ENCODE measurements at regions not wholly inside any gene's neighbourhood (a gene's known extent, or its start where the extent isn't known, plus 50 kb on each side); places are given as distances from the start of the nearest gene placed in this dataset.

DNA sequence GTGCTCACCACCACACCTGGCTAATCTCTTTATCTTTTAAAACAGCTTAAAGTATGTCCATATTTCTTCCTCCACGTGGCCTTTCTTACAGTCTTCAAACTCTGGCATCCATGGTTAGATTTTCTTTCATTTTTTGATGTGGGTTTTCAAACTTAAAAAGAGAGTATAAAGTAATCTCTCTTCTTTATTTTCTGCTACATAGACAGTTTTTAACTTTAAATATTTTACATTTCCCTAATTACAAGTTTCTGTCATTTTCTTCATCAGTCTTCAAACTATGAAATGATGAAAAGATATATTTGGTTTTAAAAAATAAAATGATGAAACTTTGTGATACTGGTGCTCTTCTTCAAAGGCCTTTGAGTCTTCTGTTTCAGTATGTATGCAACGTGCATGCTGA is 143.5 kb upstream of the ESRRG start:
- no peak overlapping the region for H3K27ac Mint-ChIP-seq
- no peaks in the 10 kb centered on the region for H3K27me3 Mint-ChIP-seq (ENCODE audit: low read depth)
- H3K9me3 Mint-ChIP-seq, result no peaks in the 10 kb centered on the region
- H3K4me1 Mint-ChIP-seq (ENCODE audit: low read depth), result no peaks in the 10 kb centered on the region
- H3K4me3 Mint-ChIP-seq, result no peak overlapping the region
- H3K36me3 Mint-ChIP-seq (ENCODE audit: low read depth), result no peaks in the 10 kb centered on the region

DNA sequence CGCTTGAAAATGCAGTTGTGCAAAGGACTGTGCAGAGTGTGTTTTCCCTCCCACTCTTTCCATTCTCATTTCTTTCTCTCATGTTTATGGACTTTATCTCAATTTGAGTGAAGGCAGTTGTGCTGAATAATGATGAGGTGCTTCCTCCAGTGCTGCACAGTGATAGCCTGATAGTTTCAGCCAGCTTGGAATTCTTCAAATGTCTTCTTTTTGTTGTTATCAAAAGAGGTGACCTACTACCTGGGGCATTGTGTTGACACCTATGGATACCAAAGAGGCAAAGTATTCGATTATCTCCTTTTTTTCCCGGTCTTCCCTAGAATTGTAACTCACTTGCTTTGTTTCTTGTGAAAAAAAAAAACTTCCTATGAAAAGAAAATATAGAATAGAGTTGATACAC is 132.6 kb upstream of the ESRRG start:
- Mint-ChIP-seq H3K4me1 (ENCODE audit: low read depth) (no peaks in the 10 kb centered on the region), H3K4me3 (no peak overlapping the region), H3K36me3 (ENCODE audit: low read depth) (no peaks in the 10 kb centered on the region), H3K27me3 (ENCODE audit: low read depth) (no peaks in the 10 kb centered on the region), H3K27ac (no peak overlapping the region), H3K9me3 (no peaks in the 10 kb centered on the region)

DNA sequence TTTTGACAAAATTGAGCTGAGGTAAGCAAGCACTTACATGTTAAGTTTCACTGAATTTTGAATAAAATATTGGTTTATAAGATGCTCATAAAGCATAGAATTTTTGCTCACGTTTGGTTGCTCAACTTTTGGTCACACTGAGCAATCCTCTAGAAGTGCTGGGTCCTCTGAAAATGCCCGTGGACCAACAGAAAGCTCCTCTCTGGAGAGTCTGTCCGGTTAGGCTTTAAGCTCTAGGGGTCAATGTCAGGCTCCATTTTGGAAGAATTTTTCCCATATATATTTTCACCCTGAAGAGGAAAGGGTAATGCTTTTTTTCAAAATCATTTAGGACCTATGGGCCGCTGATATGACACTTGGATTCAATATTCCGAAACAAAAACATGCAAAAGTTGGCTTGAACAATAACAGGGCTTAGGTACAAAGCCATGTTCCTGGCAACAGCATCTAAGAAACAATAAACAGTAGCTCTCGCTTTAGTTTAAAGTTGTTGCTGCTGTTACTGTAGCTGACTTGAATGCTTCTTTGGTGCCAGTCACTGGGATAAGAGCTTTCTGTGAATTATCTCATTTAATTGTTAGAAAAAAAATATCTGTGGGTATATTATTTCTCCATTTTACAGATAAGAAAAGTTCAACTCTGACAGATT is 131.7 kb upstream of the ESRRG start:
- no peaks in the 10 kb centered on the region for H3K27me3 Mint-ChIP-seq (ENCODE audit: low read depth)
- no peak overlapping the region for H3K4me3 Mint-ChIP-seq
- H3K27ac Mint-ChIP-seq, result no peak overlapping the region
- no peaks in the 10 kb centered on the region for H3K9me3 Mint-ChIP-seq
- H3K4me1 Mint-ChIP-seq (ENCODE audit: low read depth), result no peaks in the 10 kb centered on the region
- no peaks in the 10 kb centered on the region for H3K36me3 Mint-ChIP-seq (ENCODE audit: low read depth)

DNA sequence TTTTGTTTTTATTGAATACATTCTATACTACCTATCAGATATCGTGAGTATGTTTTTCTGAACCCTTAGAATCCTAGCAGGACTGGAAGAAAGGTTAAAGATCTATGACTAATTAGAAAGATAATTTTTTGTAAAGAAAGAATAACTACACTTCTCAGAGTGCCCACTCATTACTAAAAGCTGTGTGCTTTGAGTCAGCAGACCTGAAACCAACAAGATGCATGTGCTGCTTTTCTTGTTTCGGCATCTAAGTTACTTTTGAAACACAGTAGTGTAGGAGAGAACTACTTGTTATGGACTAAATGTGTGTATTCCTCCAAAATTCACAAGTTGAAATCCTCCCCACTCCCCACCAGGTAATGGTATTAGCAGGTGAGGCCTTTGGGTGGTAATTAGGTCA is 127.8 kb upstream of the ESRRG start:
- Mint-ChIP-seq H3K27me3 (ENCODE audit: low read depth) (no peaks in the 10 kb centered on the region), H3K4me3 (no peak overlapping the region), H3K36me3 (ENCODE audit: low read depth) (no peaks in the 10 kb centered on the region), H3K4me1 (ENCODE audit: low read depth) (no peaks in the 10 kb centered on the region), H3K27ac (no peak overlapping the region), H3K9me3 (no peaks in the 10 kb centered on the region)

DNA sequence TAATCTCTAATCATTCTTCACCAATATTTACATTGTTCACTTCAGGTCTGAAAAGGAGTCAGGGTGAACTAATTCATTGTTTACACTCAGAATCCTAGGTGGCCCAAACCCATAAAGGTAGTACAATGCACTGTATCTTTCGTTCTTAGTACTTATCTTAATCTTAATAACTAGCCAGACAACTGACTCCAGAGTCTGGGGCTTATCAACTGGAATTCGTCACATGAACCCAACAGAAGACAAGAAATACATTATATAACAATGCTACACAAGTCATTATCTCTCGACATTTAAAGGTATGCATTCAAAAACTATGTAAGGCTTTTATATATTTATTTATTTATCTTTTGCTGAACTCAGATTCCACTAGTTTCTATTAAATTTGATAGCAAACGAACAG is 125.9 kb upstream of the ESRRG start:
- Mint-ChIP-seq H3K27me3 (ENCODE audit: low read depth) (no peaks in the 10 kb centered on the region), H3K36me3 (ENCODE audit: low read depth) (no peaks in the 10 kb centered on the region), H3K9me3 (no peaks in the 10 kb centered on the region), H3K27ac (no peak overlapping the region), H3K4me3 (no peak overlapping the region), H3K4me1 (ENCODE audit: low read depth) (no peaks in the 10 kb centered on the region)

DNA sequence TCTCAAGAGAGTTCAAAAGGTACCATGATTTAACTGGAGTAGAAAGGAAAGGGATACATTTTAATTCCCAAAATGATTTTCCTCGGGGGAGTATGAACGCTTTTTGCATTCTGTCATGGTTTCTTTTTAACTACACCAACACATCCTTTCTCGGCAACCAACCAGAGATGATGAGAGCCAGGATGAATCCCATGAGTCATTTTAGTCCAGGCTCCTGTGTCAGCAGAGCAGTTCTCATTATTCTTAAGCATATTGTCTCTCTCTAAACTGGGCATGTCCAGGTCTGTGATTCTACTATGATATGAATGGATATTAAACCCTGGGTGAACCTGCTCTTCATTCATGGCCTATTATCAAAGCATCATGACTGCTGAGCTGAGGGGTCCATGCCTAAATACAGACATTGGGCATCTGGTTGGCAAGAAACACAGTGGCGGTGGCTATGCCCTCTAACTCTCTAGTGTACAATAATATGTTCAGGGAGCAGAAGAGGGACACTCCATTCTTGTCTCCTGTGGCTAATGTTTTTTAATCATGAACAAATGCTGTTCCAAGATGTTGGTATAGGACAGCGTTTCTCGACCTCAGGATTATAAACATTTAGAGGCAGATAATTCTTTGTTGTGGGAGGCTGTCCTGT is 124.3 kb upstream of the ESRRG start:
- Mint-ChIP-seq H3K9me3 (no peaks in the 10 kb centered on the region), H3K4me1 (ENCODE audit: low read depth) (no peaks in the 10 kb centered on the region), H3K36me3 (ENCODE audit: low read depth) (no peaks in the 10 kb centered on the region), H3K4me3 (no peak overlapping the region), H3K27me3 (ENCODE audit: low read depth) (no peaks in the 10 kb centered on the region), H3K27ac (no peak overlapping the region)

DNA sequence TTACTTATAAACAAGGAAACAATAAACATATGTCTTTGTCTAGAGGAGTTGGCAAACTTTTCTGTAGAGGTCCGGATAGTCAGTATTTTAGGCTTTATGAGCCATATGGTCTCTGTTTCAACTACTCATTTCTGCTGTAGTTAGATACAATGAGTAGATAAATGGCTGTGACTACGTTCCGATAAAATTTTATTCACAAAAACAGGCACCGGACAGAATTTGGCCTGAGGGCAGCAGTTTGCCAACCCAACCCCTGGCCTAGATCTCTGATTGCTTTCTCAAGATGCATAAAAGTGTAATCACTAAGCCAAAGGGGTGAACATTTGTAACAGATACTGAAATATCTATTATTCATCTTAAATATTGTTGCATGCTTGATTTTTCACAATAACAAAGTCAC is 123.1 kb upstream of the ESRRG start:
- Mint-ChIP-seq H3K27ac (no peak overlapping the region), H3K4me1 (ENCODE audit: low read depth) (no peaks in the 10 kb centered on the region), H3K9me3 (no peaks in the 10 kb centered on the region), H3K27me3 (ENCODE audit: low read depth) (no peaks in the 10 kb centered on the region), H3K4me3 (no peak overlapping the region), H3K36me3 (ENCODE audit: low read depth) (no peaks in the 10 kb centered on the region)

DNA sequence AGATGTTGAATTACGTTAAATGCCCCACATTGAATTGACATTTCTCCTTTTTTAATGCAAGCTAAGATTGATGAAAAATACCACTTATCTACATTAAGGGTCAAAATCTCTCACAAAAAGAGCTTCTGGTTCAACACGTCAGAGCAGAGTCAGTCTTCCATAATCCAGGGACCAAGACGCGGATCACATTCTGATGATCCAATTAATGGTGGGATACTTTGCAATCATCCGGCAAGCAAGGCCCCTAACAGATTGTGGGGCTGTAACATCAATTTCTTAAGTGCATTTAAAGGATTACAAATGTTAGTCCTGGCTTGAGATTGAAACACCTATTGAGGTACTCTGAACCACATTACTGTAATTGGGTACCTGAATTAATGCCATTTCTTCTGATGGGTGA is 120.2 kb upstream of the ESRRG start:
- no peaks in the 10 kb centered on the region for H3K36me3 Mint-ChIP-seq (ENCODE audit: low read depth)
- H3K27ac Mint-ChIP-seq, result no peak overlapping the region
- H3K27me3 Mint-ChIP-seq (ENCODE audit: low read depth), result no peaks in the 10 kb centered on the region
- no peak overlapping the region for H3K4me3 Mint-ChIP-seq
- H3K9me3 Mint-ChIP-seq, result no peaks in the 10 kb centered on the region
- H3K4me1 Mint-ChIP-seq (ENCODE audit: low read depth), result no peaks in the 10 kb centered on the region

DNA sequence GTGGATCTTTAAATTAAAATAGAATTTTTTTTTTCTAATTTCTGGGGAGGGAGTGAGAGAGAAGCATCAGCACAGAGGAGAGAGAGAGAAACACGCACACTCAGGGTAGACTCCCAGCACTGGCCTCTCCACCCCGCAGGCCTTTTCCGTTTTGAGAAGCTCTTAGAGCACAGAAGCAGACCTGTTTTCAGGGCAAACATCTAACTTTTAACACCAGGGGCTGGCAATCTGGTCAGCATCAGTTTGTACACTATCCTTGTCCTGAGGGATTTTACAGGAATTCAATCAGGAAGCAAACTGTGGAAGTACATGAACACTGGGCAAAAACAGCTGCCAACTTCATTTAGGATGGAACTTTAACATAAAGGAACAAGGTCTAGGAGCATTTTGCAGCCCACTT is 117.9 kb upstream of the ESRRG start:
- H3K27me3 Mint-ChIP-seq (ENCODE audit: low read depth), result no peaks in the 10 kb centered on the region
- peaks cover 4% of the 10 kb centered on the region for H3K9me3 Mint-ChIP-seq

DNA sequence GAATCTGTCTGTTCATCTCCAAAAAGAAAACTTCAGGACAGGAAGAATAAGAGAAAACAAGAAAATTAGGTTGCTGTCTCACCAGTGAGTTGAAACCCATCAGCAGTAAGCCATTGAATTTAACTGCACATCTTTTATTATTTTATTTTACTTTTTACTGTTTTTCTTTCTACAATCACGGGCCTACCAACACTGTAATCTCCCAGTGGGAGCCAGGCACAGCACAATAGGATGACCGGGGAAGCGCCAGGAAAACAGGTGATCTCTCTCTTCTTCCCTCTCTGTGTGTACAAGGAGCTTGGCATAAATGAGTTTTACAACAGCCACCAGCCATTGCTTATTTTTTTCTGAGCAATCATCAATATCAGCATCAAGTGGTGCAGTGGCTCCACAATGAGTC is 113.1 kb upstream of the ESRRG start:
- Mint-ChIP-seq H3K4me3 (no peak overlapping the region), H3K27ac (no peak overlapping the region), H3K4me1 (ENCODE audit: low read depth) (no peaks in the 10 kb centered on the region), H3K9me3 (peaks cover 10% of the 10 kb centered on the region), H3K27me3 (ENCODE audit: low read depth) (no peaks in the 10 kb centered on the region), H3K36me3 (ENCODE audit: low read depth) (no peaks in the 10 kb centered on the region)

More for the DNA sequence above, 117.9 kb upstream of the ESRRG start:
- Mint-ChIP-seq H3K36me3 (ENCODE audit: low read depth) (no peaks in the 10 kb centered on the region), H3K4me3 (no peak overlapping the region), H3K27ac (no peak overlapping the region), H3K4me1 (ENCODE audit: low read depth) (no peaks in the 10 kb centered on the region)

DNA sequence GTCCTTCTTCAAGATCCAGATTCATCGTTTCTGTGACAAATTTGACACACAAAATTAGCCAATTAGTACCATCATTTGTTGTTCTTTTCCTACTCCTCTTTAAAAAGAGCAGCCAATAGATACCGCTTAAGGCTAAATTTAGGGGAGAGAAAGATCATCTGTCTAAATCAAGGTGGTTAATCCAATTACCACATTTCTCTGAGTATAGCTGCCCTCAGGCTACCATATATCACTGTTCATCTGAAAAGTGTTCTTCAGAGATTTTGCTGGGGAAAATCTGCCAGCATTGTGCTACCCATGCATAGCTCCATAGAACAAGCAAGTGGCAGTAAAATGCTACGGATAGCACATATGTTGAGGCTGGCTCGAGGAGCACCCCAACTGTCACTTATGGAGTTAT is 110.3 kb upstream of the ESRRG start:
- Mint-ChIP-seq H3K36me3 (ENCODE audit: low read depth) (no peaks in the 10 kb centered on the region), H3K27me3 (ENCODE audit: low read depth) (no peaks in the 10 kb centered on the region), H3K4me1 (ENCODE audit: low read depth) (no peaks in the 10 kb centered on the region), H3K4me3 (no peak overlapping the region), H3K9me3 (peaks cover 10% of the 10 kb centered on the region), H3K27ac (no peak overlapping the region)

DNA sequence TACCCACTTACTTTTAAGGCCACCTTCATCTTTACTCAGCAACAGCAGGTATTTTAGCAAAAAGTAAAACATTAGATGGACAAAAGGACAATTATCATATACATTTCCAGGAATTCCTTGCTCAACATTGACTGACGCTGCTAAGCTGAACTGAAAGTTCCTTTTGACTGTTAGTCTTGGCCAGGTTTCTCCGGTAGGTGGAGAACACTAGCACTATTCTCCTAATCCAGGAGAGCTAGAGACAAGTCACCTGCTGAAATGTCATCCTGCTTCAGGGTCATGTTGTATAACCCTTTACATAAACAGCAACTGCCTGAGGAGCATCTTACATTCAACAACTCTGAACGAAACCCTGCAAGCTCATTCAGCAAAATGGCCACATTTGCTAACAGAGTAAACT is 109.0 kb upstream of the ESRRG start:
- Mint-ChIP-seq H3K27ac (no peak overlapping the region), H3K9me3 (peaks cover 10% of the 10 kb centered on the region)

DNA sequence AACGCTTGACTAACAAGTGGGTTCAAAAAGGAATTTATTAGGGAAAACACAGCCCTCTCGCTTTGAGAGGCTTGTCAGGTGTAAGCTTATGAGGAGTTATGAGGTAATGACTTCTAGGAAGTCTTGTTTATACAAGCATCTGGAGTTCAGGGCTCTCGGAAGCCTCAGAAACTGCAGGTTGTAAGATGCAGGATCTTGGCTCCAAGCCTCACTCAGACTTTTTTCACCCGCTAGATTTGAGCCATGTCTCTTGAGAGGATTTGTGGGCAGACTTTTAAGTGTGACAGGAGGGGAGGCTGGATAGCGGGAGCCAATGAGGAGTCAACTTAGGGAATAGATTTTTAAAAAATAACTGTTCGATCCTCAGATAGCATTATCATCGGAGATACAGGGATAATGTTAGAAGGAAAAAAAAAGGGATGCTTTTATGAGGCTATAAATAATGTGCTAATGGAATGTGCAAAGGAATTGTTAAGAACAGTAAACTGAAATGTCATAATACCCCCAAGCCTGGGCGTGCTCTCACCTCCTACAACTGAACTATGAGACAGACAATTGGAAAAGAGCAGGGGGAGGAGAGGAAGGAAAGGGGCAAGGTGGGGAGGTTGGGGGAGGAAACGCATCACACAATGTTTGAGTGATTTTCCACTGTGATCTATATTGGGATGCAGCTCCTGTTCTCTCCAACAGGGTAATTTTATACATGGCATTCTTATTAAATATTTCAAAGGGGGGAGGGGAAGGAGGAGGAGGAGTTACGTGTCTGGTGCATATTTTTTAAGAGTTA is 107.4 kb upstream of the ESRRG start:
- Mint-ChIP-seq H3K27ac (no peak overlapping the region), H3K27me3 (ENCODE audit: low read depth) (no peaks in the 10 kb centered on the region), H3K36me3 (ENCODE audit: low read depth) (no peaks in the 10 kb centered on the region), H3K9me3 (peaks cover 5% of the 10 kb centered on the region), H3K4me1 (ENCODE audit: low read depth) (no peaks in the 10 kb centered on the region), H3K4me3 (no peak overlapping the region)

More for the DNA sequence above, 109.0 kb upstream of the ESRRG start:
- Mint-ChIP-seq H3K4me3 (no peak overlapping the region), H3K36me3 (ENCODE audit: low read depth) (no peaks in the 10 kb centered on the region), H3K27me3 (ENCODE audit: low read depth) (no peaks in the 10 kb centered on the region), H3K4me1 (ENCODE audit: low read depth) (no peaks in the 10 kb centered on the region)

DNA sequence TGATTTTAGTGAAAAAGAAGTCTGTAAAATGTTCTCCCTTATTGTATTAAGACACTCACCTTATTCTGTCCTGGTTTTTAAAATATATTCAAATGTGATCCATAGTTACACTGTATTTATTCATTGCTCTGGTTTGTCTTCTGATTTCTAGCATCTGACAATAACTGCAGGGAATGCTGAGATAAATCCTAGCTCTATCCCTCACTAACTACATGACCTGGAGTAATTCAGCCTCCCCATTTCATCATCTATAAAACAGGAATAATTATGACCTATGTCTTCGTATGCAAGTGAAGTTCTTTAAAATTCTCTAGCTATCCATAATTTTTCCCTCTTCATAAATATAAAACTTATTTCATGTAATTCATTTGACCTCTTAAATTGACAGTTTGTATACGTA is 104.0 kb upstream of the ESRRG start:
- H3K9me3 Mint-ChIP-seq, result no peaks in the 10 kb centered on the region
- no peaks in the 10 kb centered on the region for H3K4me1 Mint-ChIP-seq (ENCODE audit: low read depth)
- no peak overlapping the region for H3K27ac Mint-ChIP-seq
- H3K27me3 Mint-ChIP-seq (ENCODE audit: low read depth), result no peaks in the 10 kb centered on the region
- no peaks in the 10 kb centered on the region for H3K36me3 Mint-ChIP-seq (ENCODE audit: low read depth)
- no peak overlapping the region for H3K4me3 Mint-ChIP-seq

DNA sequence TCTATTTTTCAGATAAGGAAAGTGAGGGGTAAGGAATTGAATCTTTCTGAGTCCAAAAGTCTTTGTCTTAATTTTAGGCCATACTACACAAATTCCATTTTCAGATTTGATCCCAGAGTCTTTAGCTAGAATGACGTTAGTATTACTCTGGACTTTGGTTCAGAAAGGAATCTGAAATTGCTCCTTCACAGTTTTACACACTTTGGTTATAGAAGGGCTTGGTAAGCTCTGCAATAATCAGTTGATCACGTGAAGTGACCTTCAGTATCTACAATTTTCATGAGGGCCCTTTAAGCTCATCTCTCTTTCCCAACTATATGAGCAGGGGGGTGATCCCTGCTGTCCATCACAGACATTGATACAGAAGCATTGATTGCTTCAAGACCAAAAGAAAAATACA is 103.4 kb upstream of the ESRRG start:
- H3K4me1 Mint-ChIP-seq (ENCODE audit: low read depth), result no peaks in the 10 kb centered on the region
- no peaks in the 10 kb centered on the region for H3K27me3 Mint-ChIP-seq (ENCODE audit: low read depth)
- H3K36me3 Mint-ChIP-seq (ENCODE audit: low read depth), result no peaks in the 10 kb centered on the region
- no peak overlapping the region for H3K27ac Mint-ChIP-seq
- no peak overlapping the region for H3K4me3 Mint-ChIP-seq
- peaks cover 2% of the 10 kb centered on the region for H3K9me3 Mint-ChIP-seq
